IMR-90 (cell line): ENCODE measurements at regions not wholly inside any gene's neighbourhood (a gene's known extent, or its start where the extent isn't known, plus 50 kb on each side); places are given as distances from the start of the nearest gene placed in this dataset.

Experiments
- BHLHE40 ChIP-seq: fragments of 150-350 bp; IDR thresholded peaks from 2 replicates; pipeline ENCODE4 v1.6.1; 2016; ENCODE audit warnings: mild to moderate bottlenecking, low read depth, low read length
- CEBPB ChIP-seq: IDR thresholded peaks from 2 replicates; pipeline ENCODE4 v1.6.1; 2012; ENCODE audit warnings: low read depth, low read length, improper control_type of control experiment
- CTCF ChIP-seq: conservative IDR thresholded peaks from 2 replicates; pipeline ENCODE4 v1.5.1; 2012; ENCODE audit warnings: mild to moderate bottlenecking, low read depth, low read length, improper control_type of control experiment
- MXI1 ChIP-seq: IDR thresholded peaks from 2 replicates; pipeline ENCODE4 v1.6.1; 2012; ENCODE audit warnings: low read depth, mild to moderate bottlenecking, low read length, moderate library complexity, borderline replicate concordance
- NFE2L2 ChIP-seq: fragments of 150-350 bp; IDR thresholded peaks from 2 replicates; pipeline ENCODE4 v1.6.1; 2016; ENCODE audit warnings: low read depth, mild to moderate bottlenecking, low read length
- POLR2A ChIP-seq: IDR thresholded peaks from 2 replicates; pipeline ENCODE4 v1.6.1; 2012; ENCODE audit warnings: mild to moderate bottlenecking, low read depth, low read length
- RAD21 ChIP-seq: IDR thresholded peaks from 2 replicates; pipeline ENCODE4 v1.6.1; 2012; ENCODE audit warnings: low read length, improper control_type of control experiment
- RCOR1 ChIP-seq: IDR thresholded peaks from 2 replicates; pipeline ENCODE4 v1.6.1; 2012; ENCODE audit warnings: mild to moderate bottlenecking, low read length, improper control_type of control experiment; ENCODE audit not compliant: insufficient replicate concordance
- RFX5 ChIP-seq: IDR thresholded peaks from 2 replicates; pipeline ENCODE4 v1.8.0; 2012; ENCODE audit warnings: low read depth, mild to moderate bottlenecking, low read length, moderate library complexity
- SMC3 ChIP-seq: fragments of 150-350 bp; IDR thresholded peaks from 2 replicates; pipeline ENCODE4 v1.6.1; 2016; ENCODE audit warnings: low read depth, mild to moderate bottlenecking, antibody characterized with exemption, low read length, moderate library complexity
- TF ChIP-seq, protein P1 (sequence below): fragments of 150-350 bp; IDR thresholded peaks from 2 replicates; pipeline ENCODE4 v1.6.1; 2017; ENCODE audit warnings: mild to moderate bottlenecking, antibody characterized with exemption, low read length, low read depth
- TF ChIP-seq, protein P2 (sequence below): fragments of 150-350 bp; IDR thresholded peaks from 2 replicates; pipeline ENCODE4 v1.6.1; 2016; ENCODE audit warnings: low read depth, mild to moderate bottlenecking, low read length, moderate library complexity, borderline replicate concordance

- TF ChIP-seq CTCF, result no peak
- TF ChIP-seq RAD21, result no peak
- TF ChIP-seq BHLHE40, result no peak
- TF ChIP-seq, protein P1, sequence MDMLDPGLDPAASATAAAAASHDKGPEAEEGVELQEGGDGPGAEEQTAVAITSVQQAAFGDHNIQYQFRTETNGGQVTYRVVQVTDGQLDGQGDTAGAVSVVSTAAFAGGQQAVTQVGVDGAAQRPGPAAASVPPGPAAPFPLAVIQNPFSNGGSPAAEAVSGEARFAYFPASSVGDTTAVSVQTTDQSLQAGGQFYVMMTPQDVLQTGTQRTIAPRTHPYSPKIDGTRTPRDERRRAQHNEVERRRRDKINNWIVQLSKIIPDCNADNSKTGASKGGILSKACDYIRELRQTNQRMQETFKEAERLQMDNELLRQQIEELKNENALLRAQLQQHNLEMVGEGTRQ, result no peak
- TF ChIP-seq POLR2A, result no peak
- no peak for TF ChIP-seq NFE2L2
- no peak for TF ChIP-seq RCOR1
- TF ChIP-seq MXI1, result no peak
- TF ChIP-seq, protein P2, sequence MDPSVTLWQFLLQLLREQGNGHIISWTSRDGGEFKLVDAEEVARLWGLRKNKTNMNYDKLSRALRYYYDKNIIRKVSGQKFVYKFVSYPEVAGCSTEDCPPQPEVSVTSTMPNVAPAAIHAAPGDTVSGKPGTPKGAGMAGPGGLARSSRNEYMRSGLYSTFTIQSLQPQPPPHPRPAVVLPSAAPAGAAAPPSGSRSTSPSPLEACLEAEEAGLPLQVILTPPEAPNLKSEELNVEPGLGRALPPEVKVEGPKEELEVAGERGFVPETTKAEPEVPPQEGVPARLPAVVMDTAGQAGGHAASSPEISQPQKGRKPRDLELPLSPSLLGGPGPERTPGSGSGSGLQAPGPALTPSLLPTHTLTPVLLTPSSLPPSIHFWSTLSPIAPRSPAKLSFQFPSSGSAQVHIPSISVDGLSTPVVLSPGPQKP, result no peak
- no peak for TF ChIP-seq RFX5
- no peak for TF ChIP-seq CEBPB
- no peak for TF ChIP-seq SMC3
These were observed 198.5 kb upstream of the ZEB2 start for GRCh38 chr2:144718376-144718775.
